CD4-positive, alpha-beta T cell treated with Interferon alpha-2 for 1 hour (primary cell): ENCODE measurements at regions not wholly inside any gene's neighbourhood (a gene's known extent, or its start where the extent isn't known, plus 50 kb on each side); places are given as distances from the start of the nearest gene placed in this dataset.

Source experiments
- DNase-seq, 2 donors: peaks; one replicate each; pipeline ENCODE4 v3.0.0-alpha.2; 2020 to 2022

DNA sequence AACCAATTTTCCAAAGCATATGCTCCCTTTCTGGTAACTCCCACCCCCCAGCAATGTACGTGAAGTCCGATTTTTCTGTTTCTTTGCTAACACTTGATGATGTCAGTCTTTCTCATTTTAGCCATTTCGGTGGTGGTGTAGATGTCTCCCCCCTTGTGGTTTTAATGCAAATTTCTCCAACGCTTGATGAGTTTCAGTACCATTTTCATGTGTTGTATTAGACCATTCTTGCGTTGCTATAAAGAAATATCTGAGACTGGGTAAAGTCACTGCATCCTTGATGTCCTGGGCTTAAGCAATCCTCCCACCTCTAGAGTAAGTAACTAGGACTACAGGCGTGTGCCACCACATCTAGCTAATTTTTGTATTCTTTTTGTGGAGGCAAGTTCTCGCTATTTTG is 148.4 kb upstream of the VCX3A start:
- no peak for DNase-seq

DNA sequence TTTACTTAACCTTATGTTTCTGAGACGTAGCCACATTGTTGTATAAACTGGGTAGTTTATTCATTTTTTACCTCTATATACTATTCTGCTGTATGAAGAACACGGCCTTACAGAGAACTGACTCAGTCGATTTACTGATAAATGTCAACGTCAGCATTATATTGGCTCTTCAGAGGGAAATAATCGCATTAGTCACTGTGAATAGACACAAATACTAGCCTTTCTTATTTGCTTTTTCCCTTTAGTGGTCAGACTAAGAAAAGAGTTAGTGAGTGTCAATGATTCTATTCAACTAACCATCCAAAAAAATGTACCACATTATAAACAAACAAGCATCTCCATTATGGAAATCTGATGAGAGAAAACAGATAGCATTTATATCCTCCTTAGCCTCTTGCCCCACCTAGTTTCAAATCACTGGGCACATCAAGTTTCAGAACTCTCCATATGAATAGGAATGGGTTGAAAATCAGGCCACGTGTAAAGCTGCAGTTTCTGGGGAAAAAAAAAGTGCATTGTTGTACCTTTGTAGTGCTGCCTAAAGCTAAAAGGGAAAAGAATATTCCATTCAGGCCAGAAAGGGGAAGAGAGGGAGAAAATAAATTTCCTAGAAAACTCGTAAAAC is 146.7 kb upstream of the VCX3A start:
- no peak for DNase-seq

DNA sequence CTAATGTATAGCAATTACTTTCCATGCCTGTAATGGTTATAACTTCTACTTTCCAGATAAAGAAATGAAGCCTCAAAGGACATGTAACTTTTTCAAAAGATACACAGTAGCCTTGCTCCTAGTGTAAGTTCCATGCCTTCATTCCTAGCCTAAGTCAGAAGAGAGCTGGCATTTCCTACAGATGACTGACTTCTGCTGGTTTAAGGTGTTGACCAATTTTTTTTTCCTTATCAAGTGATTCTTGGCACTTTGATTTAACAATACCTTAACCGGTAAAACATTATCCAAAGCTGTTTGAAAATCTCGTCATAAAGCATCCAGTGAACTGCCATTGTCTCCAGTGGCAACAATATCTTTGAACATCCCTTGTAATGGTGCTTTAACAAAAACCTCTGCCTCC is 145.1 kb upstream of the VCX3A start:
- no peak for DNase-seq

DNA sequence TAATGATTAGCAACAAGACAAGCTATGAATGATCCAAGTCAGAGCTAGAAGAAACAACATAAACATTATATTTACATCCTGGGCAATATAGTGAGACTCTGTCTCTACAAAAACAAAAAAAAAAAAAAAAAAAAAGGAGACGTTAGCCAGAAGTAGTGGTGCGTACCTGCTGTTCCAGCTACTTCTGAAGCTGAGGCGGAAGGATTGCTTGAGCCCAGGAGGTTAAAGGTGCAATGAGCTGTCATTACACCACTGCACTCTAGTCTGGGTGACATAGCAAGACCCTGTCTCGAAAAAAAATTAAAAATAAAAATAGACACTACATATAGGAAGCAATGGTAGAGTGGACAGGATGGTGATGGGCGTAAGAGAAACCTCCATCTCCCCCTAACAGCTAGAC is 144.6 kb upstream of the VCX3A start:
- DNase-seq, result no peak

DNA sequence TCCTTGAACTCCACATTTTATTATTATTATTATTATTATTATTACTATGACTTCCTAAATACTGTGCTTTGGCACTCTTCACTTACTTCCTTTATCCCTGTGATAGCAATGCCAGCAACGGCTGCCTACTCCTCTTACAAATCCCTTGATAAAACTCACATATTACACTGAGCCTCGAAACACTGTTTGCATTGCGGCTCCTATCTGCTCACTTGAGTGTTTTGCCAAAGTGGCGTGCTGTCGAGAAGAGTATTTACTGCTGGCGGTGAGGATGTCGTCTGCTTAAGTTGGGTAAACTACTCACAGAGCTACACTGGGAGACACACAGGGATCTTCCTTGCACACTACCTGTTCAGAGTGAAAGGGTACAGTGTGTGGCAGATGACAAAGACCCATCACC is 143.4 kb upstream of the VCX3A start:
- DNase-seq, result no peak

DNA sequence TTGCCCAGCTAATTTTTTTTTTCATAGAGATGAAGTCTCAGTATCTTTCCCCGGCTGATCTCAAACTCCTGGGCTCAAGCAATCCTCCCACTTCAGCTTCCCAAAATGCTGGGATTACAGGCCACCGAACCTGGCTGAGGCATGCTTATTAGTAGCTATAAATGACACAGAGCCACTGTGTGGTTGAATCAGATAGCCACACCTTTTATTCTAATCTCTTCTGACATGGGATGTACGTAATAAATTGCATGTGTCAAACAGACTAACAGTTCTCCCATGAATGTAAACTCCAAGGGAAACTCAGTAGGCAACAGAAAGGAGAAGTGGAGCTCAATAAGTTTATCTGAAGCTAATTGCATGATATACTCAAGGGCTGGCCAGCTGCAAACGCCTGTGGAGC is 139.8 kb upstream of the VCX3A start:
- no peak for DNase-seq

DNA sequence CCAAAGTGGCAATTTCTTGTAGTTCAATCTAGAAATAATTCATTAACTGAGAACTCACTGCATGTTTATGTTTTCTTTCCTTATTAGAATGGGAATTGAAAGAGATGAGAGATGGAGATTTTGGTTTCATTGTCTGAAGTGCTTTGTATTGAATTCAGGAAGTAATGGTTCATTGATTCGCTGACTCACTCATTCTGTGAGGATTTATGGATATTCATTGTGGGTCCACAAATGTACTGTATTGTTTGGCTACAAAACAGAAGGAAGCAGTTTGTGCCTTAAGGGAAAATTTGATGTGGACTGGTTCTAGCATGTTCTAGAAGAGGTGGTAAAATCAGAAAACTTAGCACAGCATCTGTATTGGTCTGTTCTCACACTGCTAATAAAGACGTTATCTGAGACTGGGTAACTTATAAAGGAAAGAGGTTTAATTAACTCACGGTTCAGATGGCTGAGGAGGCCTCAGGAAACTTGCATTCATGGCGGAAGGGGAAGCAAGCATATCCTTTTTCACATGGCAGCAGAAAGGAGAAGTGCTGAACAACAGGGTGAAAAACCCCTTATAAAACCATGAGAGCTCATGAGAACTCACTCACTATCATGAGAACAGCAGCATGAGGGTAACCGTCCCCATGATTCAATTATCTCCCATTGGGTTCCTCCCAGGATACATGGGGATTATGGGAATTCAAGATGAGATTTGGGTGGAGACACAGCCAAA is 132.3 kb upstream of the VCX3A start:
- no peak for DNase-seq

DNA sequence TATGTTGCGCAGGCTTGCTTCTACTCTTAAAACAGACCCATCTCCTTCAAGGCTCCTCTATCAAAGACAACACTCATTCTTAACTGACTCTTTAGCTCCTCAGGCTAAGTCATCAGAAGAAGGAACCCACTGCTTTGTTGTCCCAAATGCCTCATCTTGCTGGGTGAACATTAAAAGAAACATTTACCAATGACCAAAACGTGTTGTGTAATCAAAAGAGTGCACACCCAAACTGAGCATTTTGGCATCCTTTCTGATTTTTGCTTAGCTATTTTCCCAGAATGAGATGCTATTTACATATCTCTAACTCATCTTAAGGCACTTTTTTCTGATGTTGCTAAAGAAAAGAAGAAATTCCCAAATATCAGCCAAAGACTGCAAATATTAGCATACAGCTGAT is 131.7 kb upstream of the VCX3A start:
- DNase-seq, result no peak

DNA sequence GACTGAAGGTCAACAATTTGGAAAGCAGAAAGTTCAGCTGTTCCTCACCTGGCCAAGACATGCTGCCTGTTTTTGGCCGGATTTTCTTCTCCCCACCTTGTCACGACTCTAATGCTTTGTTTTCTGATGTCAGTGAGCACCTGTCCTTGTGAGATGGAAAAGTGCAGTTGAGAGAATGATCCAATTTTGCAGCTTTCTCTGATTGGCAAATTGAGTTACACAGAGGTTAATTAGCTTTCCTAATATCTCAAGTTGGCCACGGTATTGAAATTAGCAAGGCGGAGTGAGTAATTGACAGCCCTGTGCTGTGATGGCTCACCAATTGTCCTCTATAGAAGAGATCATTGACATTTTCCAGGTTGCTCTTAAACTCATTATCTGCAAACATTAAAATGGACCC is 126.8 kb upstream of the VCX3A start:
- no peak for DNase-seq

DNA sequence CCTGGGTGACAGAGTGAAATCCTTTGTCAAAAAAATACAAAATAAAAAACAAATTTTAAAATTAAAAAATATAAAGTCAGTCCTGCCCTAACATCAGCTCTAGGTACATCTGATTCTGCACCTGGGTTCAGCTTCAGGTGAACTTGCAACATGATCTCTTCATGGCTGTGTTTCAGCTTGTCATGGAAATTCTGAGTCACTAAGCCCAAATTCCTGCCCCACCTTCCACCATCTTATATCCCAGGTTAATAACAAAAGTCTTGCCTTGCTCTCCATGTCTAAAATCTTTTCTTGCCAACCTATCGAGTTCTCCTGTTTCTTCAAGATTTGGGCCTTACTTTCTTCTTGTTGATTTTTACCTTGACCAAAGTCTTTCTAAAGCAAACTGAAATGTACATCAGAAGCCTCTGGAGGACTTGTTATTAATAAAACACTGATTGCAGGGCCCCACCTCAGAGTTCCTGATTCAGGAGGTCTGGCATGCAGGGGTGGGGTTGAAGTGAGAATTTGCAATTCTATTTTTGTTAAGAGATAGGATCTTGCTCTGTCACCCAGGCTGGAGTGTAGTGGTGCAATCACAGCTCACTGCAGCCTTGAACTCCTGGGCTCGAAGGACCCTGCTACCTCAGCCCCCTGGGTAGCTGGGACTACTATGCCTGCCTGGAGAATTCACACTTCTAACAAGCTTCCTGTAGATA is 125.8 kb upstream of the VCX3A start:
- no peak for DNase-seq

DNA sequence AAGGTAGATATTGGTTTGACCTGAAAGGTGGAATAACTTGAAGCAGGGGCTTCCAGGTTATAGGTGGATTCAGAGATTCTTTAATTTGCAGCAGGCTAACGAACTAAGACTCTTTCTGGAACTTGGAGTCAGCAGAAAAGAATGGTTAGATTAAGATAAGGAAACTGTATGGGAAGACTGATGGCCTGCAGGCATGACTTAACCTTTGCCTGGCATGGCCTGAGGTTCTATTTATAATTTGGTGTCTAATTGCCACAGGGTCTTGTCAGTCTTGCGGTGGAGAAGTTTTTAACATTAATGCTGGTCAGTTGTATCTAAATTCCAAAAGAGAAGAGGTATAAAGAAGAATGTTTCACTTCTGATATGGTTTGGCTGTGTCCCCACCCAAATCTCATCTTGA is 110.3 kb upstream of the VCX3A start:
- no peak for DNase-seq

DNA sequence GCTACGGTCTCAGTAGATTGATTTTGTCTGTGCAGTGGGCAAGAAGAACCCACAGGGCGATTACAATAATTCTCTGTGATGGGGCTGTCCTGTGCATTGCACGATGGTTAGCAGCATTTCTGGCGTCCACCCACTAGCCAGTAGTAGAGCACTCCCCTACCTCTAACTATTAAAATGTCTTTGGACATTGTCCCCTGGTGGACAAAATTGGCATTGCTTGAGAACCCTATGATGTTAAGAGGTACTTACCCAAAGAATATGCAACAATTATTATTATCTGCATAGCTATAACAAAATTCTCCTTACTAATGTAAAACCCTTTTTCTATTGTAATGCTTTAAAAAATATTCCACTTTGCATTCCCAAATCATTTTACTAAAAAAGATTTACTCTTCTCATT is 109.5 kb upstream of the VCX3A start:
- DNase-seq, result no peak

DNA sequence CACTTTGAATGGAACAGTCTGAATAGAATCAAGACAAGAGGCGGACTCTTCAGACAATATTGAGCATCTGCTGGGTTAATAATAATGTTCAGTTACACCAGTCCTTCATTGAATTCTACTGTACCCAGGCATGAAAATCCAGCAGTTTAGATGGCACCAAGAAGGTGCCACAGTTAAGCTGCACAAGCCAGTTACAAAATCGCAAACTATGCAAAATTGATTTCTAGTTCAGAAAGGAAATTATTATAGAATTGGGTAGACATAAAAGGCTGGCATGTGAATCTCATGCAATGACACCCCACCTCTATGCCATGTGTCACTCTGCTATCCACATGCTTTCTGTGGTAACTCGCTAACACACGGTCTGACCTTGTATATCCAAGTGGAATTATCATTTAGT is 105.8 kb upstream of the VCX3A start:
- DNase-seq, result no peak

DNA sequence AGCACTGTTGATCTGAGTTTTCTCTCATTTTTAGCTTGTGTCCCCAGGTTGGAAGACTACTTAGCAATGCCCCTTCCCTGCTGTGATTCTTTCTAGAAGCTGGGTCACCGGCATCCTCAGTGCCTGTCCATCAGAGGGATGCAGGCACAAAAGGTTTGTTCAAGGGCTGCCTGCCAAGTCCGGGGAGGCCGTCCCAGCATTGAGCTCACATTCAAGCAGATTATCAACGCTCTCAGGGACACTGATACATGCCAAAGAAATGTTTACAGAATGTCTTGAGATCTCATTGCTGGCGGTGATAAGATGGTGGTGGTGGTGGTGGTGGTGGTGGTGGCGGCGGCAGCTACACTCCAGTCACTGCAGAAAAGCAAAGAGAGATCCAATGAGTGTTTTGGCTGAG is 79.6 kb upstream of the VCX3A start:
- DNase-seq, result no peak

DNA sequence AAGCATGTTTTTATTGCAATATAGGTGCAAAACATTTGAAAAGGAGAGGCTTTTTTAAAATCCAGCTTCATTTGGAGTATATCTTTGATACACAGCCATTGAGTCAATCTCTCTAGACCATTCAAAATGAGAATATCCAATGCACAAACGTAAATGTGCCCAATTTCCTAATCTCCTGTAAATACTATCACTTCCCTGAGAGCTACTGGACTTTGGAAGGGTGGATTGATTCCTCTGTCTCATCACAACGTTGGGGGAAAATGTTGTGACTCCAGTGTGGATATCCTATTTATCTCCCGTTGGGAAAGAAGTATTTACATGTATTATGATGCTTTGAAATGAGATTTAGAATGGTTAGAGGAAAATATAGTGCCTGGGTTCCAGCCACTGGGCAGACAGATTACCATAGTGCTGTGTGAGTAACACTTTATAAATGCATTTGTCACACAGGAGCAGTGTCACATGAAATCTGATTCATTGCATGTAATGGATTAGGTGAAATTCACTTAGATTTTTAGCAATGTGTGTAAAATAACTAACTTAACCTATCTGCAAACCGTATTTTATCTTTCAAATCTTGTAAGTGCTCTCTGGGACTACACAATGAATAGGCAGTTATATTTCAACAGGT is 64.4 kb upstream of the VCX3A start:
- no peak for DNase-seq
